ENCODE measurements at regions not wholly inside any gene's neighbourhood (a gene's known extent, or its start where the extent isn't known, plus 50 kb on each side); places are given as distances from the start of the nearest gene placed in this dataset.

DNA sequence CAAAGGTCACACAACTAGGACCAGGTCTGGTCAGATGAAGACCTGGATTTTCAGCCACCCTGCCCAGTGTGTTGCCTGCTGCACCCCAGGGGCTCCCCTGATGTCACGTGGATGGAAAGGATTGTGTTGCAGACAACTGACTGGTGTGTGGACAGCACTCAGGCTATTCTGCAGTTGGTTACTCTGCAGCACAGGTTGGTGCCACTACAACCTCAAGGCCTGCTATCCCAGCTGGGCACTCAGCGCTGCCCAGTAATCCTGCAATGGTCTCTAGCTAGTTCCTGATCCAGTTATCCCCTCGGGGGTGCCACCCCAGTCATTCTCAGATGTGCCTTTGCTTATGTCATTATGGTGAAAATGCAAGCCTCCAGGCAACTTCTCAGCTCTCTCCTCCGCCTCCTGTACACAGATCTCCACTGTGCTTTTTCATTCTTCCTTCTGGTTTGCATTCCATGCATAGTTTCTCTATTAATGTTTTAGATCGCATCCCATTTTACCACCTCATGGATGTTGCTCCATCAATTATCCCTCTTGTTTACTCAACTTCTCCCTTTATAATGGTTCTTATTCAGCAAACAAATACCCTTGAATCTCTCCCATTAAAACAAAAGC, 503.2 kb upstream of the CAMK1G start:
- Histone ChIP-seq H3K9me3 (no peaks in the 10 kb centered on the region), H3K27ac (no peak overlapping the region), H3K4me1 (no peaks in the 10 kb centered on the region), H3K36me3 (no peaks in the 10 kb centered on the region), H3K4me3 (no peak overlapping the region), H3K27me3 (no peaks in the 10 kb centered on the region)
- TF ChIP-seq, protein P1, sequence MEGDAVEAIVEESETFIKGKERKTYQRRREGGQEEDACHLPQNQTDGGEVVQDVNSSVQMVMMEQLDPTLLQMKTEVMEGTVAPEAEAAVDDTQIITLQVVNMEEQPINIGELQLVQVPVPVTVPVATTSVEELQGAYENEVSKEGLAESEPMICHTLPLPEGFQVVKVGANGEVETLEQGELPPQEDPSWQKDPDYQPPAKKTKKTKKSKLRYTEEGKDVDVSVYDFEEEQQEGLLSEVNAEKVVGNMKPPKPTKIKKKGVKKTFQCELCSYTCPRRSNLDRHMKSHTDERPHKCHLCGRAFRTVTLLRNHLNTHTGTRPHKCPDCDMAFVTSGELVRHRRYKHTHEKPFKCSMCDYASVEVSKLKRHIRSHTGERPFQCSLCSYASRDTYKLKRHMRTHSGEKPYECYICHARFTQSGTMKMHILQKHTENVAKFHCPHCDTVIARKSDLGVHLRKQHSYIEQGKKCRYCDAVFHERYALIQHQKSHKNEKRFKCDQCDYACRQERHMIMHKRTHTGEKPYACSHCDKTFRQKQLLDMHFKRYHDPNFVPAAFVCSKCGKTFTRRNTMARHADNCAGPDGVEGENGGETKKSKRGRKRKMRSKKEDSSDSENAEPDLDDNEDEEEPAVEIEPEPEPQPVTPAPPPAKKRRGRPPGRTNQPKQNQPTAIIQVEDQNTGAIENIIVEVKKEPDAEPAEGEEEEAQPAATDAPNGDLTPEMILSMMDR (IDR thresholded peaks at IDR 0.05), result no peak
- no peak for ATAC-seq
- intact Hi-C loops (cut with DNase I), result no loop called here
- no peak for DNase-seq

GRCh38 chr1:209086486-209087192, 496.9 kb upstream of the CAMK1G start:
- TF ChIP-seq, protein P1 (IDR thresholded peaks at IDR 0.05), result no peak
- Histone ChIP-seq H3K4me1 (no peaks in the 10 kb centered on the region), H3K27ac (no peak overlapping the region), H3K4me3 (no peak overlapping the region), H3K27me3 (no peaks in the 10 kb centered on the region), H3K9me3 (no peaks in the 10 kb centered on the region), H3K36me3 (no peaks in the 10 kb centered on the region)
- ATAC-seq, result no peak
- DNase-seq, result no peak
- intact Hi-C loops (cut with DNase I), result no loop called here

- DNase-seq, result no peak
- H3K9me3 ChIP-seq, result no peaks in the 10 kb centered on the region
- H3K27ac ChIP-seq, result no peak overlapping the region
- no peaks in the 10 kb centered on the region for H3K27me3 ChIP-seq
- H3K36me3 ChIP-seq, result no peaks in the 10 kb centered on the region
- intact Hi-C loops (cut with DNase I), result no loop called here
- no peak for ATAC-seq
- no peaks in the 10 kb centered on the region for H3K4me1 ChIP-seq
- TF ChIP-seq, protein P1 (IDR thresholded peaks at IDR 0.05), result no peak
- H3K4me3 ChIP-seq, result no peak overlapping the region
Observed at GRCh38 chr1:209094384-209094783, 489.1 kb upstream of the CAMK1G start.

GRCh38 chr1:209095627-209096595, 487.6 kb upstream of the CAMK1G start:
- TF ChIP-seq, protein P1 (IDR thresholded peaks at IDR 0.05), result no peak
- Histone ChIP-seq H3K27ac (no peak overlapping the region), H3K4me3 (no peak overlapping the region), H3K36me3 (no peaks in the 10 kb centered on the region), H3K9me3 (no peaks in the 10 kb centered on the region), H3K27me3 (no peaks in the 10 kb centered on the region), H3K4me1 (no peaks in the 10 kb centered on the region)
- no peak for DNase-seq
- peak; percentile 84 for ATAC-seq
- intact Hi-C loops (cut with DNase I), result no loop called here

DNA sequence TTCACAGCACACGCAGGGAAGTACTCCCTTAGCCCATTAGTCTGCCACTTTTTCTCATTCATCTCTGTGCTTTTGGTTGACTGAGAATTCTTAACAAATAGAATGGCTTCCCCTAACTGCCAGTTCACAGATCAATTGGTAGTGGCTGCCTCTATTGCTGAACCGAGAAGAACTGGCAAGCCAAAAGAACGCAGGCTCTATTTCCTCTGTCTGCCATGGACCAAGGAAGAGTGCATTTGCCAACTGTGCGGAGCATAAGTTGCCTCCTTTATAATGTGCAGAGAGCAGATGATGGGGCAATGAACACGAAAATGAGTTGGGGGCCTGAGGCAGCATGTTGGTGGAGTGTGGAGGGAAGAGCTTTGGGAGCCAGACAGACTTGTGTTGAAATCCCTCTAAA, 483.1 kb upstream of the CAMK1G start:
- H3K9me3 ChIP-seq, result no peaks in the 10 kb centered on the region
- intact Hi-C loops (cut with DNase I), result no loop called here
- DNase-seq, result no peak
- no peaks in the 10 kb centered on the region for H3K36me3 ChIP-seq
- ATAC-seq, result no peak
- H3K27ac ChIP-seq, result no peak overlapping the region
- no peaks in the 10 kb centered on the region for H3K4me1 ChIP-seq
- TF ChIP-seq, protein P1 (IDR thresholded peaks at IDR 0.05), result no peak
- H3K4me3 ChIP-seq, result no peak overlapping the region
- H3K27me3 ChIP-seq, result no peaks in the 10 kb centered on the region

All from left lung (tissue), 4 donors.